T-cell (primary cell): ENCODE measurements at regions not wholly inside any gene's neighbourhood (a gene's known extent, or its start where the extent isn't known, plus 50 kb on each side); places are given as distances from the start of the nearest gene placed in this dataset.

Experiments
- ATAC-seq, 4 experiments: fragments of 200-7000 bp in 3 of 4; fragments of 150-1000 bp in 1 of 4; cut with Tn5 transposase; replicated peaks in 1 of 4; 1 replicate in 3 of 4; 2 replicates in 1 of 4; pipeline ENCODE4 v1.10.0; 2021; ENCODE audit warnings: moderate library complexity in 3 of 4, mild to moderate bottlenecking in 2 of 4, moderate number of reproducible peaks in 1 of 4
- CTCF ChIA-PET, 2 donors: fragments of 300-600 bp; sonication (Branson Sonifier 250); formaldehyde crosslinking; loops; one replicate each; lab custom pipeline; 2022; ENCODE audit warnings: antibody characterized with exemption in 2 of 2; lab: Charles Lee
- POLR2A ChIA-PET, 2 donors: fragments of 300-600 bp; sonication (Branson Sonifier 250); formaldehyde crosslinking; loops; one replicate each; lab custom pipeline; 2022; ENCODE audit warnings: antibody characterized with exemption in 2 of 2; lab: Charles Lee
- DNase-seq, 35 experiments: peaks; one replicate each; pipeline versions ENCODE4 v3.0.0 to v3.0.0-alpha.2; 2013 to 2023
- H3K27ac ChIP-seq: one replicate; pipeline ENCODE4 v1.5.1; 2013; ENCODE audit warnings: low read length
- H3K27me3 ChIP-seq, 2 experiments: replicated peaks in 1 of 2; 1 replicate in 1 of 2; 2 replicates in 1 of 2; pipeline versions ENCODE4 v1.6.1 to v1.7.0; 2013; ENCODE audit warnings: low read length in 1 of 2, mixed read lengths in 1 of 2; ENCODE audit not compliant: control insufficient read depth in 2 of 2, insufficient read depth in 2 of 2; ENCODE audit errors: extremely low read depth in 1 of 2
- H3K36me3 ChIP-seq, 2 donors: 1 replicate in 1 of 2; 2 replicates in 1 of 2; pipeline versions ENCODE4 v1.6.1 to v1.7.0; 2013; ENCODE audit warnings: low read length in 1 of 2; ENCODE audit not compliant: control insufficient read depth in 2 of 2, insufficient read depth in 1 of 2; ENCODE audit errors: extremely low read depth in 1 of 2
- H3K4me1 ChIP-seq, 2 experiments: 1 replicate in 1 of 2; 2 replicates in 1 of 2; pipeline versions ENCODE4 v1.6.1 to v1.7.0; 2013; ENCODE audit warnings: low read length in 2 of 2, mixed read lengths in 1 of 2; ENCODE audit not compliant: insufficient read depth in 2 of 2, control insufficient read depth in 1 of 2; ENCODE audit errors: extremely low read depth in 1 of 2
- H3K4me3 ChIP-seq, 2 donors: 1 replicate in 1 of 2; 2 replicates in 1 of 2; pipeline versions ENCODE4 v1.5.1 to v1.7.0; 2013; ENCODE audit warnings: mild to moderate bottlenecking in 2 of 2, low read length in 1 of 2, moderate library complexity in 1 of 2; ENCODE audit not compliant: control insufficient read depth in 1 of 2; ENCODE audit errors: extremely low read depth in 1 of 2
- H3K9me3 ChIP-seq: 2 replicates; pipeline ENCODE4 v1.7.0; 2013
- H3K27ac Mint-ChIP-seq, 2 donors: one replicate each; pipeline ENCODE4 v1.8.0; 2020 to 2021; ENCODE audit warnings: mild to moderate bottlenecking in 2 of 2, mixed read lengths in 2 of 2
- H3K27me3 Mint-ChIP-seq, 2 donors: one replicate each; pipeline ENCODE4 v1.8.0; 2021 to 2022; ENCODE audit warnings: mixed read lengths in 2 of 2
- H3K36me3 Mint-ChIP-seq: one replicate; pipeline ENCODE4 v1.8.0; 2021; ENCODE audit warnings: mixed read lengths
- H3K4me1 Mint-ChIP-seq, 3 donors: one replicate each; pipeline ENCODE4 v1.8.0; 2020 to 2022; ENCODE audit warnings: mixed read lengths in 3 of 3, mild to moderate bottlenecking in 1 of 3
- H3K4me3 Mint-ChIP-seq, 3 donors: one replicate each; pipeline ENCODE4 v1.8.0; 2020 to 2022; ENCODE audit warnings: mild to moderate bottlenecking in 3 of 3, mixed read lengths in 3 of 3, moderate library complexity in 3 of 3
- H3K9me3 Mint-ChIP-seq, 3 donors: one replicate each; pipeline ENCODE4 v1.8.0; 2020 to 2022; ENCODE audit warnings: mixed read lengths in 3 of 3
- WGBS: methylation state at CpG from one replicate; pipeline ENCODE4 v1.1.5; 2013; ENCODE audit warnings: missing lambda C conversion rate; ENCODE audit not compliant: insufficient coverage; 5-methylcytosine and 5-hydroxymethylcytosine counted together

DNA sequence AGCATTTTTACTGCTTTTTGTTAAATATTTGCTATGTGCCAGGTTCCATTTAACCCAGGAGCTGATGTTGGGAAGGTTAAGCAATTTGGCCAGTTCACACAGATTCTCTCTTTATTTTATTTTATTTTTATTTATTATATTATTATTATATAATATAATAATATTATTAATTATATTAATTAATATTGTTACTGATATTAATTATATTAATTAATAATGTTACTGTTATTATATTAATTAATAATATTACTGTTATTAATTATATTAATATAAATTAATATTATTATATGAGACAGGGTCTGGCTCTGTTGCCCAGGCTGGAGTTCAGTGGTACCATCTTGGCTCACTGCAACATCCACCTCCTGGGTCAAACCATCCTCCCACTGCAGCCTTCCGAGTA lies 593.0 kb upstream of the SGCD start:
- Mint-ChIP-seq H3K27ac (no peak overlapping the region), H3K36me3 (no peaks in the 10 kb centered on the region), H3K9me3 (peaks cover 0 to 5% (median 0%) of the 10 kb centered on the region in 3 donors), H3K27me3 (peaks cover 30 to 48% of the 10 kb centered on the region in 2 donors), H3K4me3 (no peak overlapping the region), H3K4me1 (peaks cover 0 to 9% (median 2%) of the 10 kb centered on the region in 3 donors)
- no peaks in the 10 kb centered on the region for H3K9me3 ChIP-seq
- WGBS = no CpG with 5 or more reads among the region's 1 CpG
- H3K27me3 ChIP-seq = peaks cover 7 to 20% of the 10 kb centered on the region in 2 experiments
- CTCF ChIA-PET = no interaction called here
- POLR2A ChIA-PET = interaction anchor here in 1 of 2 donors (0.6 kb wide), 1 partner anchor 8 kb away, joined by 3 read pairs; no protein-coding TSS in a partner anchor
- DNase-seq = no peak
- H3K36me3 ChIP-seq = no peaks in the 10 kb centered on the region
- peaks cover 0 to 11% of the 10 kb centered on the region in 2 experiments for H3K4me1 ChIP-seq
- no peak overlapping the region for H3K27ac ChIP-seq
- no peak overlapping the region for H3K4me3 ChIP-seq
- ATAC-seq = no peak

- Mint-ChIP-seq H3K27me3 (peaks cover 18 to 36% of the 10 kb centered on the region in 2 donors), H3K4me3 (no peak overlapping the region), H3K27ac (no peak overlapping the region), H3K36me3 (no peaks in the 10 kb centered on the region), H3K4me1 (no peaks in the 10 kb centered on the region), H3K9me3 (peaks cover 0 to 5% (median 0%) of the 10 kb centered on the region in 3 donors)
- 0% methylated on average over 1 of the region's 2 CpGs for WGBS
- Histone ChIP-seq H3K27ac (no peak overlapping the region), H3K4me3 (no peak overlapping the region), H3K4me1 (no peaks in the 10 kb centered on the region), H3K27me3 (peaks cover 3 to 5% of the 10 kb centered on the region in 2 experiments), H3K36me3 (no peaks in the 10 kb centered on the region), H3K9me3 (no peaks in the 10 kb centered on the region)
- DNase-seq = no peak
- no peak for ATAC-seq
- ChIA-PET CTCF (no interaction called here), POLR2A (no interaction called here)
Measured at GRCh38 chr5:155735388-155735787, 591.6 kb upstream of the SGCD start.

DNA sequence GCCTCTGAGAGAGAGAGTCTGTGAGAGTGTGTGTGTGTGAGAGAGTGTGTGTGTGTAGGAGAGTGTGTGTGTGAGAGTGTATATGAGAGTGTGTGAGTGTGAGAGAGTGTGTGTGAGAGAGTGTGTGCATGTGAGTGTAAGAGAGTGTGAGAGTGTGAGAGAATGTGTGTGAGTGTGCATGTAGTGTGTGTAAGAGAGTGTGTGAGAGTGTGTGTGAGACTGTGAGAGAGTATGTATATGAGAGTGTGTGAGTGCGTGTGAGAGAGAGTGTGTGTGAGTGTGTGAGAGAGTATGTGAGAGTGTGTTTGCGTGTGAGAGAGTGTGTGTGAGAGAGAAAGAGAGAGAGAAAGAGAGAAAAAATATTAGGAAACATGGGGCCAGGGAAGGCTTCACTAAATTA lies 588.3 kb upstream of the SGCD start:
- no peak overlapping the region for H3K27ac ChIP-seq
- Mint-ChIP-seq H3K27me3 (peaks cover 3 to 18% of the 10 kb centered on the region in 2 donors), H3K4me3 (no peak overlapping the region), H3K36me3 (no peaks in the 10 kb centered on the region), H3K27ac (no peak overlapping the region), H3K4me1 (no peaks in the 10 kb centered on the region), H3K9me3 (peaks cover 0 to 5% (median 0%) of the 10 kb centered on the region in 3 donors)
- H3K36me3 ChIP-seq = no peaks in the 10 kb centered on the region
- ChIA-PET POLR2A (no interaction called here), CTCF (interaction anchor here in 1 of 2 donors (0.6 kb wide), 1 partner anchor 105 kb away, joined by 3 read pairs; no protein-coding TSS in a partner anchor)
- H3K4me3 ChIP-seq = no peak overlapping the region
- 93% methylated on average over 2 of the region's 2 CpGs for WGBS
- DNase-seq (no peak), ATAC-seq (no peak)
- H3K27me3 ChIP-seq = no peaks in the 10 kb centered on the region
- H3K9me3 ChIP-seq = no peaks in the 10 kb centered on the region
- H3K4me1 ChIP-seq = no peaks in the 10 kb centered on the region

GRCh38 chr5:155746367-155747038 lies 580.5 kb upstream of the SGCD start:
- POLR2A ChIA-PET = no interaction called here
- no peaks in the 10 kb centered on the region for H3K36me3 ChIP-seq
- no peaks in the 10 kb centered on the region for H3K9me3 ChIP-seq
- no peaks in the 10 kb centered on the region for H3K4me1 ChIP-seq
- Mint-ChIP-seq H3K27ac (no peak overlapping the region), H3K4me3 (no peak overlapping the region), H3K9me3 (no peaks in the 10 kb centered on the region), H3K36me3 (no peaks in the 10 kb centered on the region), H3K4me1 (no peaks in the 10 kb centered on the region), H3K27me3 (no peaks in the 10 kb centered on the region)
- no peaks in the 10 kb centered on the region for H3K27me3 ChIP-seq
- WGBS = no CpG with 5 or more reads among the region's 1 CpG
- peak in 1 of 35 experiments; percentile 27 for DNase-seq
- H3K4me3 ChIP-seq = no peak overlapping the region
- CTCF ChIA-PET = no interaction called here
- H3K27ac ChIP-seq = no peak overlapping the region
- no peak for ATAC-seq

GRCh38 chr5:155750101-155750500 lies 576.9 kb upstream of the SGCD start:
- Histone ChIP-seq H3K4me1 (no peaks in the 10 kb centered on the region), H3K27ac (no peak overlapping the region), H3K9me3 (no peaks in the 10 kb centered on the region), H3K36me3 (no peaks in the 10 kb centered on the region), H3K27me3 (no peaks in the 10 kb centered on the region), H3K4me3 (no peak overlapping the region)
- Mint-ChIP-seq H3K27ac (no peak overlapping the region), H3K4me3 (no peak overlapping the region), H3K36me3 (no peaks in the 10 kb centered on the region), H3K9me3 (peaks cover 0 to 4% (median 0%) of the 10 kb centered on the region in 3 donors), H3K27me3 (peaks cover 2 to 6% of the 10 kb centered on the region in 2 donors), H3K4me1 (no peaks in the 10 kb centered on the region)
- no CpG with 5 or more reads among the region's 2 CpGs for WGBS
- no peak for DNase-seq
- ChIA-PET POLR2A (no interaction called here), CTCF (no interaction called here)
- ATAC-seq = no peak

GRCh38 chr5:155750571-155750970 lies 576.4 kb upstream of the SGCD start:
- no peak overlapping the region for H3K27ac ChIP-seq
- no peaks in the 10 kb centered on the region for H3K4me1 ChIP-seq
- Mint-ChIP-seq H3K9me3 (peaks cover 0 to 4% (median 0%) of the 10 kb centered on the region in 3 donors), H3K27me3 (peaks cover 2 to 9% of the 10 kb centered on the region in 2 donors), H3K27ac (no peak overlapping the region), H3K36me3 (no peaks in the 10 kb centered on the region), H3K4me1 (no peaks in the 10 kb centered on the region), H3K4me3 (no peak overlapping the region)
- ChIA-PET POLR2A (no interaction called here), CTCF (no interaction called here)
- no peaks in the 10 kb centered on the region for H3K36me3 ChIP-seq
- DNase-seq = no peak
- no peaks in the 10 kb centered on the region for H3K9me3 ChIP-seq
- H3K4me3 ChIP-seq = no peak overlapping the region
- no peaks in the 10 kb centered on the region for H3K27me3 ChIP-seq
- no peak for ATAC-seq
